PC-9 (cell line): ENCODE measurements at regions not wholly inside any gene's neighbourhood (a gene's known extent, or its start where the extent isn't known, plus 50 kb on each side); places are given as distances from the start of the nearest gene placed in this dataset.

Experiments used
- EZH2 ChIP-seq: fragments of 200-600 bp; sonication (generic); IDR thresholded peaks from 2 replicates; pipeline ENCODE4 v1.8.0; 2017; ENCODE audit warnings: antibody characterized with exemption, low read depth
- TF ChIP-seq, protein P1 (sequence below): fragments of 200-600 bp; sonication (generic); conservative IDR thresholded peaks from 2 replicates; pipeline ENCODE4 v1.6.1; 2017; ENCODE audit warnings: mixed run types, antibody characterized with exemption, mild to moderate bottlenecking, moderate library complexity

DNA sequence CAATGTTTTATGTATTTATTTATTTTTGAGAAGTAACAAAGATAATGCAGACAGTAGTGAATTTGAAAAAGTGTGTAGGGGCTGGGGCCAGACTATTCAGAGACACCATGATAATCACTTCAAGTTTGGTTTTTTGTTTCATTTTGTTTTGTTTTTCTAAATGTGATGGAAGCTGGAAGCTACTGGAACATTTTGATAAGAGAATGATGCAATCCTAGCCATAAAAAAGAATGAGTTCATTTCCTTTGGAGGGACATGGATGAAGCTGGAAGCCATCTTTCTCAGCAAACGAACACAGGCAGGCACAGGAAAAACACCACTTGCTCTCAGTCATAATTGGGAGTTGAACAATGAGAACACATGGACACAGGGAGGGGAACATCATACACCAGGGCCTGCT, 706.6 kb upstream of the EPHA5 start:
- TF ChIP-seq, protein P1, sequence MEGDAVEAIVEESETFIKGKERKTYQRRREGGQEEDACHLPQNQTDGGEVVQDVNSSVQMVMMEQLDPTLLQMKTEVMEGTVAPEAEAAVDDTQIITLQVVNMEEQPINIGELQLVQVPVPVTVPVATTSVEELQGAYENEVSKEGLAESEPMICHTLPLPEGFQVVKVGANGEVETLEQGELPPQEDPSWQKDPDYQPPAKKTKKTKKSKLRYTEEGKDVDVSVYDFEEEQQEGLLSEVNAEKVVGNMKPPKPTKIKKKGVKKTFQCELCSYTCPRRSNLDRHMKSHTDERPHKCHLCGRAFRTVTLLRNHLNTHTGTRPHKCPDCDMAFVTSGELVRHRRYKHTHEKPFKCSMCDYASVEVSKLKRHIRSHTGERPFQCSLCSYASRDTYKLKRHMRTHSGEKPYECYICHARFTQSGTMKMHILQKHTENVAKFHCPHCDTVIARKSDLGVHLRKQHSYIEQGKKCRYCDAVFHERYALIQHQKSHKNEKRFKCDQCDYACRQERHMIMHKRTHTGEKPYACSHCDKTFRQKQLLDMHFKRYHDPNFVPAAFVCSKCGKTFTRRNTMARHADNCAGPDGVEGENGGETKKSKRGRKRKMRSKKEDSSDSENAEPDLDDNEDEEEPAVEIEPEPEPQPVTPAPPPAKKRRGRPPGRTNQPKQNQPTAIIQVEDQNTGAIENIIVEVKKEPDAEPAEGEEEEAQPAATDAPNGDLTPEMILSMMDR, result no peak
- no peak for TF ChIP-seq EZH2
